ENCODE measurements at regions not wholly inside any gene's neighbourhood (a gene's known extent, or its start where the extent isn't known, plus 50 kb on each side); places are given as distances from the start of the nearest gene placed in this dataset.

DNA sequence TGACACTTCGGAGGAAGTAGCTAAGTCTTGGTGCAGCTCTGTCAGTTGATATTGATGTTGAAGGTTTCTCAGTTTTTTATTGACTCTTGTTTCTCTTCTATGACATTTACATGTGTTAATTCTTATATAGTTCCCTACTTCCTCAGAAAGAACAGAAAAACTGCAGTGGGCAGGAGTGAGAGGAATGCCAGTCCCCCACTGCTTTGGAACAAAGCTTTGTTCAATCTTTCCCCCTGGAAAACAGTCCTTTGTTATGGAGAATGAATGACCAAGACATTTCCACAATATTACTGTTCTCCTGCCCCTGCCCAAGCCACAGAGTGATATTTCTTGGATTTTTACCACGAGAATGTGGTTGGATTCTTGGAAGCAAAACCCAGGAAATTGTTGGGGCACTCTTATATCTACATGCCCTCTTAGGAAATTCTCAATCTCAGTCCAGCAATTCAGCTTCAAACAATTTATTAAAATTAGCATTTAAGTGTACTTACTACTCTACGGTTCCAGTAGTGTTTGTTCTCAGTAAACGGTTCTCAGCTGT, 258.0 kb upstream of the KCND2 start:
- no peaks in the 10 kb centered on the region for H3K4me1 ChIP-seq
- no peak overlapping the region for H3K4me3 ChIP-seq
- no peaks in the 10 kb centered on the region for H3K27me3 ChIP-seq

DNA sequence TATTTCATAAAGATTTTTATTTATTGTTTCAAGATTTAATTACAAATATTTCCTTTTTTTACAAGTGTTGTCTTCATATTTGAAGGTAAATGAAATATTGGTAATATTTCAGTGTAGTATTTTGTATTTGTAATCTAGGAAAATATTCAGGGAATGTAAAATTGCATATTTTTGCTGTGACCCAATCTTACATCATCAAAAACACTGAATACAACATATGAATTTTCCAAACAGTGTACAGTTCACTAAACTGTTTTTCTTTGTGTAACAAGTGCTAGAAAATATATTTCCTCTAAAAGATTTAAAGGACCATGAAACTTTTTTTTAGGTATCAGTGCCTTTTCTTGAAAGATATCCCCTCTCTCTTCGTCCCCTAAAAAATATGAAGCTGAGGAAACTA, 251.9 kb upstream of the KCND2 start:
- Histone ChIP-seq H3K4me3 (no peak overlapping the region), H3K27me3 (no peaks in the 10 kb centered on the region), H3K27ac (no peak overlapping the region), H3K36me3 (no peaks in the 10 kb centered on the region), H3K4me1 (no peaks in the 10 kb centered on the region), H3K9me3 (no peaks in the 10 kb centered on the region)
- WGBS: 86% methylated on average over 1 of the region's 1 CpG
- no peak for TF ChIP-seq POLR2AphosphoS5 (IDR thresholded peaks at IDR 0.05)
- TF ChIP-seq EP300 (IDR thresholded peaks at IDR 0.05): no peak
- no peak for TF ChIP-seq POLR2A (IDR thresholded peaks at IDR 0.05)
- TF ChIP-seq, protein P1, sequence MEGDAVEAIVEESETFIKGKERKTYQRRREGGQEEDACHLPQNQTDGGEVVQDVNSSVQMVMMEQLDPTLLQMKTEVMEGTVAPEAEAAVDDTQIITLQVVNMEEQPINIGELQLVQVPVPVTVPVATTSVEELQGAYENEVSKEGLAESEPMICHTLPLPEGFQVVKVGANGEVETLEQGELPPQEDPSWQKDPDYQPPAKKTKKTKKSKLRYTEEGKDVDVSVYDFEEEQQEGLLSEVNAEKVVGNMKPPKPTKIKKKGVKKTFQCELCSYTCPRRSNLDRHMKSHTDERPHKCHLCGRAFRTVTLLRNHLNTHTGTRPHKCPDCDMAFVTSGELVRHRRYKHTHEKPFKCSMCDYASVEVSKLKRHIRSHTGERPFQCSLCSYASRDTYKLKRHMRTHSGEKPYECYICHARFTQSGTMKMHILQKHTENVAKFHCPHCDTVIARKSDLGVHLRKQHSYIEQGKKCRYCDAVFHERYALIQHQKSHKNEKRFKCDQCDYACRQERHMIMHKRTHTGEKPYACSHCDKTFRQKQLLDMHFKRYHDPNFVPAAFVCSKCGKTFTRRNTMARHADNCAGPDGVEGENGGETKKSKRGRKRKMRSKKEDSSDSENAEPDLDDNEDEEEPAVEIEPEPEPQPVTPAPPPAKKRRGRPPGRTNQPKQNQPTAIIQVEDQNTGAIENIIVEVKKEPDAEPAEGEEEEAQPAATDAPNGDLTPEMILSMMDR (IDR thresholded peaks at IDR 0.05): no peak
- no peak for DNase-seq (ENCODE audit: low spot score in 2 of 2)

More for the DNA sequence above, 258.0 kb upstream of the KCND2 start:
- Histone ChIP-seq H3K27ac (no peak overlapping the region), H3K9me3 (no peaks in the 10 kb centered on the region), H3K36me3 (no peaks in the 10 kb centered on the region)
- 62% methylated on average over 4 of the region's 4 CpGs for WGBS
- TF ChIP-seq EP300 (IDR thresholded peaks at IDR 0.05) (no peak), POLR2A (IDR thresholded peaks at IDR 0.05) (no peak), POLR2AphosphoS5 (IDR thresholded peaks at IDR 0.05) (no peak)
- TF ChIP-seq, protein P1 (IDR thresholded peaks at IDR 0.05): no peak
- DNase-seq (ENCODE audit: low spot score in 2 of 2): no peak

DNA sequence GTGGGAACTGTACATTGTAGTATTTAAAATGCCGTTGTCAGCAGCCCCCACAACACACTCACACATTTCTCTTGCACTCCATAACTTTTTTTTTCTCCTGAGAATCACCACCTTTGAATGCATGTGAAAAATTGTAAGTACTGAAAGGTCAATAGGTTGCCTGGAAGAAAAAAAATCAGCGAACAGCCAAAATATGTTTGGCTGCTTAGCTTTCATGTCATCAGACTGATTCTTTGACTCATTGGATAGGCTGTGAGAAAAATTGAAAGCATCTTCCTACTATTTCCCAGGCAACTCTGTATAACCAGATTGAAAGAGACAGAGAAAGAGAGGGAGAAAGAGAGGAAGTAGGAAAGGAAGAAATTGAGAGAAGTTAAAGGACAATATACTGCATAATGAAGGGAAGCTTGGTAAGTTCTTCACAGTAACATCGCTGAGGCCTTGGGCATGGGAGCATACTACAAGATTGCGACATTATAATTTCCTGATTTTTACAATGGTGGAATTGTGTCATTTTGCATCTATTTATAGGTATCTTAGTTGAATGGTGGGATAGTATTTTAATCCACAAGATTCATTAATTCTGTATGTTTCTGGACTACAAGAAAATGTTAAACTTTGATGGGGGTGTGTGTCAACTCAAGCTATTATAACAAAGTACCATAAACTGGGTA, 249.3 kb upstream of the KCND2 start:
- TF ChIP-seq EP300 (IDR thresholded peaks at IDR 0.05): no peak
- TF ChIP-seq, protein P1 (IDR thresholded peaks at IDR 0.05): no peak
- TF ChIP-seq POLR2AphosphoS5 (IDR thresholded peaks at IDR 0.05): no peak
- no peak for TF ChIP-seq POLR2A (IDR thresholded peaks at IDR 0.05)
- no peak for DNase-seq (ENCODE audit: low spot score in 2 of 2)
- H3K36me3 ChIP-seq: no peaks in the 10 kb centered on the region
- no peak overlapping the region for H3K4me3 ChIP-seq
- 69% methylated on average over 4 of the region's 4 CpGs for whole genome bisulfite sequencing
- no peaks in the 10 kb centered on the region for H3K4me1 ChIP-seq
- no peaks in the 10 kb centered on the region for H3K9me3 ChIP-seq
- no peak overlapping the region for H3K27ac ChIP-seq
- no peaks in the 10 kb centered on the region for H3K27me3 ChIP-seq

DNA sequence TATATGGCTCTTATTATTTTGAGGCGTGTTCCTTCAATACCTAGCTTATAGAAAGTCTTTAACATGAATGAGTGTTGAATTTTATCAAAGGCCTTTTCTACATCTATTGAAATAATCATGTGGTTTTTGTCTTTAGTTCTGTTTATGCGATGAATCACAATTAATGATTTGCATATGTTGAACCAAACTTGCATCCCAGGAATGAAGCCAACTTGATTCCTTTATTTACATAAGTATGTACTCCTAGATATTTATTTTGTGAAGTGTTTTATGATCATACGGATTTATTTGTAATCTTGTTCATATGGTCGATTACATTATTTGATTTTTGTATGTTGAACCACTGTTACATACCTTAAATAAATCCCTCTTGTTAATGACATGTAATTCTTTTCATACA, 244.3 kb upstream of the KCND2 start:
- Histone ChIP-seq H3K27me3 (no peaks in the 10 kb centered on the region), H3K36me3 (no peaks in the 10 kb centered on the region), H3K27ac (no peak overlapping the region), H3K4me1 (no peaks in the 10 kb centered on the region), H3K4me3 (no peak overlapping the region), H3K9me3 (no peaks in the 10 kb centered on the region)
- 64% methylated on average over 4 of the region's 4 CpGs for WGBS
- TF ChIP-seq EP300 (IDR thresholded peaks at IDR 0.05) (no peak), POLR2AphosphoS5 (IDR thresholded peaks at IDR 0.05) (no peak), POLR2A (IDR thresholded peaks at IDR 0.05) (no peak)
- TF ChIP-seq, protein P1 (IDR thresholded peaks at IDR 0.05): no peak
- no peak for DNase-seq (ENCODE audit: low spot score in 2 of 2)

DNA sequence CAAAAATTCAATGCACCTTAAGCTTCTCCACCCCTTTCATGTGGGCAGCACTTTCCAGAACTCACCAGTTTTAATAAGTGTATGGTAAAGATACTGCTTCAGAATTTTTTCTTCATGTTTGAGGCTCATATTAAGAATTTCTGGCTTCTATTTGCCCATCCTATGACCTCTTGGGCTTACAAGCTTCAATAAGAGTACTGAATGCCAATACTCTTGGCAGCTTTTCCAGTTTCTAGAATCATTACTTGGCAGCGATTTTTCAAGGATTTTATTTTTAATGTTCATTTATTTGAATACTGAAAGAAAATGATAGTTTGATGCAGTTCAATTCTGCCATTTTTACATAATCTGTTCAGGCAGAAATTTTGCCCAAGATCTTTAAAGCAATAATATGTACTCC, 242.1 kb upstream of the KCND2 start:
- H3K27ac ChIP-seq: no peak overlapping the region
- no peak overlapping the region for H3K4me3 ChIP-seq
- DNase-seq (ENCODE audit: low spot score in 2 of 2): no peak
- H3K36me3 ChIP-seq: no peaks in the 10 kb centered on the region
- TF ChIP-seq EP300 (IDR thresholded peaks at IDR 0.05): no peak
- TF ChIP-seq POLR2A (IDR thresholded peaks at IDR 0.05): no peak
- TF ChIP-seq POLR2AphosphoS5 (IDR thresholded peaks at IDR 0.05): no peak
- TF ChIP-seq, protein P1 (IDR thresholded peaks at IDR 0.05): no peak
- no peaks in the 10 kb centered on the region for H3K4me1 ChIP-seq
- WGBS: 17% methylated on average over 1 of the region's 1 CpG
- H3K27me3 ChIP-seq: no peaks in the 10 kb centered on the region
- H3K9me3 ChIP-seq: no peaks in the 10 kb centered on the region
